K562 (cell line): ENCODE measurements at regions not wholly inside any gene's neighbourhood (a gene's known extent, or its start where the extent isn't known, plus 50 kb on each side); places are given as distances from the start of the nearest gene placed in this dataset.

Experiments
- CTCF ChIP-seq, 3 experiments: IDR thresholded peaks in 2 of 3; conservative IDR thresholded peaks in 1 of 3; 2 replicates each; pipeline ENCODE4 v1.5.1; 2011 to 2012; ENCODE audit warnings: low read length in 3 of 3, mild to moderate bottlenecking in 3 of 3, control low read depth in 2 of 3, improper control_type of control experiment in 1 of 3, inconsistent platforms in 1 of 3, low read depth in 1 of 3, mixed read lengths in 1 of 3, moderate library complexity in 1 of 3; ENCODE audit not compliant: insufficient read depth in 2 of 3
- DACH1 ChIP-seq: fragments of 450-650 bp; IDR thresholded peaks from 2 replicates; pipeline ENCODE4 v1.6.1; 2018; ENCODE audit not compliant: partially characterized antibody
- FOXK1 ChIP-seq: sonication (generic); formaldehyde crosslinking; IDR thresholded peaks from 2 replicates; pipeline ENCODE4 v1.8.0; 2022; ENCODE audit warnings: missing genetic modification reagents, mild to moderate bottlenecking, borderline replicate concordance
- FOXP4 ChIP-seq: sonication (generic); formaldehyde crosslinking; IDR thresholded peaks from 2 replicates; pipeline ENCODE4 v1.8.0; 2022; ENCODE audit warnings: mild to moderate bottlenecking, missing genetic modification reagents, borderline replicate concordance
- HDAC2 ChIP-seq: fragments of 450-650 bp; IDR thresholded peaks from 2 replicates; pipeline ENCODE4 v1.6.1; 2016; ENCODE audit warnings: mild to moderate bottlenecking
- JUNB ChIP-seq: fragments of 450-650 bp; formaldehyde crosslinking; conservative IDR thresholded peaks from 2 replicates; pipeline ENCODE4 v1.4.0; 2020; ENCODE audit warnings: mild to moderate bottlenecking
- MBD1 ChIP-seq: fragments of 250-450 bp; sonication (Bioruptor Pico); IDR thresholded peaks from 2 replicates; pipeline ENCODE4 v1.8.0; 2022; ENCODE audit warnings: inconsistent platforms
- SIN3A ChIP-seq, 2 experiments: fragments of 150-350 bp in 1 of 2; IDR thresholded peaks; 2 replicates each; pipeline ENCODE4 v1.6.1; 2011 to 2016; ENCODE audit warnings: borderline replicate concordance in 2 of 2, low read depth in 2 of 2, low read length in 2 of 2, mild to moderate bottlenecking in 2 of 2, moderate library complexity in 2 of 2; ENCODE audit not compliant: control insufficient read depth in 1 of 2
- SREBF1 ChIP-seq: fragments of 150-350 bp; IDR thresholded peaks from 2 replicates; pipeline ENCODE4 v1.6.1; 2014; ENCODE audit warnings: antibody characterized with exemption, low read depth, low read length, borderline replicate concordance
- XRCC5 ChIP-seq: fragments of 200-400 bp; formaldehyde crosslinking; IDR thresholded peaks from 2 replicates; pipeline ENCODE4 v1.6.1; 2017; ENCODE audit warnings: low read depth, mild to moderate bottlenecking, low read length
- ZBTB40 ChIP-seq, 2 experiments: fragments of 450-650 bp in 1 of 2; sonication (generic) in 1 of 2; formaldehyde crosslinking in 1 of 2; IDR thresholded peaks; 2 replicates each; pipeline versions ENCODE4 v1.7.1 to v1.9.0; 2016 to 2022; ENCODE audit warnings: inconsistent platforms in 1 of 2, mild to moderate bottlenecking in 1 of 2, missing genetic modification reagents in 1 of 2
- ZNF263 ChIP-seq: sonication (generic); formaldehyde crosslinking; IDR thresholded peaks from 2 replicates; pipeline ENCODE4 v1.8.0; 2022; ENCODE audit warnings: mild to moderate bottlenecking, missing genetic modification reagents, borderline replicate concordance

GRCh38 chr19:31639306-31639705 is 290.1 kb upstream of the TSHZ3 start:
- TF ChIP-seq DACH1, result no peak
- TF ChIP-seq CTCF (IDR thresholded peaks at IDR 0.05 in 2 of 3, conservative IDR thresholded peaks at IDR 0.05 in 1 of 3; ENCODE audit: insufficient read depth in 2 of 3, low read depth in 1 of 3, low read length in 3 of 3), result no peak
- no peak for TF ChIP-seq ZBTB40 (IDR thresholded peaks at IDR 0.05)
- TF ChIP-seq ZBTB40 (CRISPR knock-in tag; IDR thresholded peaks at IDR 0.05), result no peak
- no peak for TF ChIP-seq SIN3A (IDR thresholded peaks at IDR 0.05; ENCODE audit: borderline replicate concordance in 2 of 2, control insufficient read depth in 1 of 2, low read depth in 2 of 2, low read length in 2 of 2)
- TF ChIP-seq SREBF1, result no peak
- no peak for TF ChIP-seq FOXK1 (CRISPR knock-in tag)
- no peak for TF ChIP-seq XRCC5
- no peak for TF ChIP-seq FOXP4 (CRISPR knock-in tag)
- no peak for TF ChIP-seq ZNF263
- TF ChIP-seq HDAC2, result no peak
- TF ChIP-seq MBD1, result no peak
- no peak for TF ChIP-seq JUNB
